HPDE6-E6E7 (cell line): ENCODE measurements at regions not wholly inside any gene's neighbourhood (a gene's known extent, or its start where the extent isn't known, plus 50 kb on each side); places are given as distances from the start of the nearest gene placed in this dataset.

Experiments
- DNase-seq: peaks from one replicate; pipeline ENCODE4 v3.0.0; 2011; ENCODE audit warnings: missing footprints; ENCODE audit errors: extremely low spot score

GRCh38 chr11:23944923-23945322 lies 551.9 kb upstream of the LUZP2 start:
- DNase-seq, result no peak

GRCh38 chr11:23947883-23948282 lies 549.0 kb upstream of the LUZP2 start:
- no peak for DNase-seq

GRCh38 chr11:23948851-23949250 lies 548.0 kb upstream of the LUZP2 start:
- DNase-seq, result no peak

- DNase-seq, result no peak
Observed at GRCh38 chr11:23953951-23954710, 542.7 kb upstream of the LUZP2 start.

- DNase-seq, result no peak
Observed at GRCh38 chr11:23954730-23955129, 542.1 kb upstream of the LUZP2 start.

- no peak for DNase-seq
Observed at GRCh38 chr11:23956586-23956985, 540.3 kb upstream of the LUZP2 start.

GRCh38 chr11:23957314-23957713 lies 539.5 kb upstream of the LUZP2 start:
- DNase-seq, result no peak

- DNase-seq, result no peak
Observed at GRCh38 chr11:23959462-23959861, 537.4 kb upstream of the LUZP2 start.

GRCh38 chr11:23961503-23962338 lies 535.1 kb upstream of the LUZP2 start:
- no peak for DNase-seq

- no peak for DNase-seq
Observed at GRCh38 chr11:23973244-23973643, 523.6 kb upstream of the LUZP2 start.

- DNase-seq, result no peak
Observed at GRCh38 chr11:23974051-23974450, 522.8 kb upstream of the LUZP2 start.

GRCh38 chr11:23974601-23975000 lies 522.3 kb upstream of the LUZP2 start:
- DNase-seq, result no peak

GRCh38 chr11:23976426-23976825 lies 520.4 kb upstream of the LUZP2 start:
- DNase-seq, result no peak

GRCh38 chr11:23976841-23977271 lies 520.0 kb upstream of the LUZP2 start:
- DNase-seq, result no peak

GRCh38 chr11:23988381-23989006 lies 508.4 kb upstream of the LUZP2 start:
- DNase-seq, result no peak

- no peak for DNase-seq
Observed at GRCh38 chr11:23990346-23991164, 506.3 kb upstream of the LUZP2 start.

- DNase-seq, result no peak
Observed at GRCh38 chr11:23991165-23991539, 505.7 kb upstream of the LUZP2 start.

GRCh38 chr11:23995891-23996290 lies 501.0 kb upstream of the LUZP2 start:
- no peak for DNase-seq

GRCh38 chr11:23997356-23997755 lies 499.5 kb upstream of the LUZP2 start:
- DNase-seq, result no peak

GRCh38 chr11:24005202-24005876 lies 491.5 kb upstream of the LUZP2 start:
- DNase-seq, result no peak

- DNase-seq, result no peak
Observed at GRCh38 chr11:24043842-24044241, 453.0 kb upstream of the LUZP2 start.
